ENCODE measurements at regions not wholly inside any gene's neighbourhood (a gene's known extent, or its start where the extent isn't known, plus 50 kb on each side); places are given as distances from the start of the nearest gene placed in this dataset.
"Not testable (repeated sequence)": the region's sequence is repeated elsewhere in the genome, so short reads cannot be mapped to it uniquely, and the experiment has no call there.

DNA sequence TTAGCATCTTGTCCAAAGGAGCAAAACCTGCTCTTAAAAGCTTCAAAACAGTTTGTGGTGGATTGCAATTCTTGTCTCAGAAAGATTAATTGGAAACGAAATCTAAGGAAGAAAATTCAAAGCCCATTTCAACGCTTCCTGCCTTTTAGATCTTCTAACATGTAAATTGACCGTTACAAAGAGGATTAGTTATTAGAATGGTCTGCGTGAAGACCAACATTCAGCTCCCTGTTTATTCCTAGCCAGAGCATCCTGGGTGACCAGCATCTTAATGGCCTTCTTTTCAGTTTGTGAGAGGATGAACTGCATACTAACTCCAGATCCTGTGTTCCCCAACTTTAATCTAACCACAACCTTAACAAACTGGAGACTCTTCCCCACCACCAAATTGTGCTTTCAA is 109.9 kb upstream of the SLC1A3 start:
- DNase-seq, result no peak
- no peak for TF ChIP-seq CTCF (IDR thresholded peaks at IDR 0.05)
- TF ChIP-seq EP300 (IDR thresholded peaks at IDR 0.05), result no peak
- no peak for TF ChIP-seq POLR2A (IDR thresholded peaks at IDR 0.05)
- no peak for TF ChIP-seq POLR2AphosphoS5 (IDR thresholded peaks at IDR 0.05)
- Histone ChIP-seq H3K36me3 (no peaks in the 10 kb centered on the region), H3K9me3 (no peaks in the 10 kb centered on the region), H3K4me1 (peaks cover 0 to 9% (median 0%) of the 10 kb centered on the region in 4 donors), H3K27ac (no peak overlapping the region), H3K27me3 (no peaks in the 10 kb centered on the region), H3K4me3 (no peak overlapping the region)
- intact Hi-C loops (cut with DNase I; ENCODE audit: low total_unique reads), result no loop called here
- WGBS, 5 donors, result 59 to 70% (median 67%) methylated on average over 4 of the region's 4 CpGs

- H3K36me3 ChIP-seq, result no peaks in the 10 kb centered on the region
- TF ChIP-seq POLR2A (IDR thresholded peaks at IDR 0.05) (no peak), CTCF (IDR thresholded peaks at IDR 0.05) (no peak), POLR2AphosphoS5 (IDR thresholded peaks at IDR 0.05) (no peak), EP300 (IDR thresholded peaks at IDR 0.05) (no peak)
- DNase-seq, result no peak
- no peaks in the 10 kb centered on the region for H3K9me3 ChIP-seq
- H3K27ac ChIP-seq, result no peak overlapping the region
- 24 to 40% (median 32%) methylated on average over 6 of the region's 6 CpGs for WGBS, 5 donors
- intact Hi-C loops (cut with DNase I; ENCODE audit: low total_unique reads), result loop anchor here (5.0 kb wide), 1 partner anchor 85 kb away; no protein-coding TSS in a partner anchor
- H3K4me1 ChIP-seq, result peaks cover 0 to 7% (median 3%) of the 10 kb centered on the region in 4 donors
- no peaks in the 10 kb centered on the region for H3K27me3 ChIP-seq
- H3K4me3 ChIP-seq, result no peak overlapping the region
Observed at GRCh38 chr5:36502608-36503007, 103.8 kb upstream of the SLC1A3 start.

DNA sequence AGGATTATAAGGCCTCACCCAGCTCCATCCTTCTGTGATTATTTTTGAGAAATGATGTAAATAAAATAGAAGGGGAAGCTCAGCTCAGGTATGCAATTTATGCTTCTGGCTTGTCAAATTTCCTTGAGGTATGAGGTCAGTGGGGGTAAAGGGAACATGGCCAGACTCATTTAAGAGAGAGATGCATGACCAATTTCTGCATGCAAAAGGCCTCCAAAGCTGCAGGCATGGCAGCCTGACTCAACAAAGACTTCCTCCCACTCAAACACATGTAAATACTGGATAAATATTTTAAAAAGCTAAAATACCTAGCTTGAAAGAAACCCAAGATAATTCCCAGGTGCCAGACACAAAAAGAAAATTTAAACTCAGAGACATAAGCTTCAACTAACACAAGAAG is 101.4 kb upstream of the SLC1A3 start:
- DNase-seq, result no peak
- no peaks in the 10 kb centered on the region for H3K9me3 ChIP-seq
- no peaks in the 10 kb centered on the region for H3K27me3 ChIP-seq
- no peak for TF ChIP-seq POLR2A (IDR thresholded peaks at IDR 0.05)
- TF ChIP-seq CTCF (IDR thresholded peaks at IDR 0.05), result no peak
- no peak for TF ChIP-seq POLR2AphosphoS5 (IDR thresholded peaks at IDR 0.05)
- no peak for TF ChIP-seq EP300 (IDR thresholded peaks at IDR 0.05)
- H3K4me3 ChIP-seq, result no peak overlapping the region
- peaks cover 0 to 7% (median 3%) of the 10 kb centered on the region in 4 donors for H3K4me1 ChIP-seq
- no peaks in the 10 kb centered on the region for H3K36me3 ChIP-seq
- intact Hi-C loops (cut with DNase I; ENCODE audit: low total_unique reads), result no loop called here
- no peak overlapping the region for H3K27ac ChIP-seq

- intact Hi-C loops (cut with DNase I; ENCODE audit: low total_unique reads), result no loop called here
- no peaks in the 10 kb centered on the region for H3K9me3 ChIP-seq
- no peak overlapping the region for H3K4me3 ChIP-seq
- peak; percentile 84 to 86 for DNase-seq
- H3K27me3 ChIP-seq, result no peaks in the 10 kb centered on the region
- H3K27ac ChIP-seq, result no peak overlapping the region
- WGBS, 5 donors, result 48 to 56% (median 52%) methylated on average over 6 of the region's 6 CpGs
- H3K4me1 ChIP-seq, result peaks cover 0 to 5% (median 2%) of the 10 kb centered on the region in 4 donors
- H3K36me3 ChIP-seq, result no peaks in the 10 kb centered on the region
- TF ChIP-seq POLR2A (IDR thresholded peaks at IDR 0.05) (no peak), CTCF (IDR thresholded peaks at IDR 0.05) (peak in 5 of 7 experiments; percentile 46 to 81 (median 72)), POLR2AphosphoS5 (IDR thresholded peaks at IDR 0.05) (no peak)
Observed at GRCh38 chr5:36507332-36507952, 99.0 kb upstream of the SLC1A3 start.

GRCh38 chr5:36508331-36508730 is 98.1 kb upstream of the SLC1A3 start:
- H3K9me3 ChIP-seq; intact Hi-C loops (cut with DNase I; ENCODE audit: low total_unique reads); H3K27ac ChIP-seq; H3K36me3 ChIP-seq; H3K4me1 ChIP-seq; H3K27me3 ChIP-seq; H3K4me3 ChIP-seq; DNase-seq: not testable (repeated sequence)
- WGBS, 5 donors, result 32 to 50% (median 41%) methylated on average over 3 to 5 of the region's 5 CpGs

DNA sequence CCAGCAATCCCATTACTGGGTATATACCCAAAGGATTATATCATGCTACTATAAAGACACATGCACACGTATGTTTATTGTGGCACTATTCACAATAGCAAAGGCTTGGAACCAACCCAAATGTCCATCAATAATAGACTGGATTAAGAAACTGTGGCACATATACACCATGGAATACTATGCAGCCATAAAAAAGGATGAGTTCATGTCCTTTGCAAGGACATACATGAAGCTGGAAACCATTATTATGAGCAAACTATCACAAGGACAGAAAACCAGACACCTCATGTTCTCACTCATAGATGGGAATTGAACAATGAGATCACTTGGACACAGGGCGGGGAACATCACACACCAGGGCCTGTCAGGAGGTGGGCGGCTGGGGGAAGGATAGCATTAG is 92.8 kb upstream of the SLC1A3 start:
- H3K36me3 ChIP-seq; DNase-seq; H3K4me3 ChIP-seq; H3K9me3 ChIP-seq; intact Hi-C loops (cut with DNase I; ENCODE audit: low total_unique reads); H3K27me3 ChIP-seq; H3K27ac ChIP-seq; H3K4me1 ChIP-seq: not testable (repeated sequence)
- 88 to 97% (median 93%) methylated on average over 3 of the region's 3 CpGs for WGBS, 5 donors

All from stomach (tissue), 8 donors.